Superior temporal gyrus (tissue), 1 donor: ENCODE measurements at regions not wholly inside any gene's neighbourhood (a gene's known extent, or its start where the extent isn't known, plus 50 kb on each side); places are given as distances from the start of the nearest gene placed in this dataset.
A peak's percentile ranks its signal among the peaks of the same experiment; 100 is the strongest.
"Not testable (repeated sequence)": the region's sequence is repeated elsewhere in the genome, so short reads cannot be mapped to it uniquely, and the experiment has no call there.

Experiments
- DNase-seq: peaks from one replicate; pipeline ENCODE4 v3.0.0-alpha.2; 2016; ENCODE audit errors: extremely low spot score

GRCh38 chr5:157949520-157949919 lies 90.6 kb upstream of the CLINT1 start:
- no peak for DNase-seq

DNA sequence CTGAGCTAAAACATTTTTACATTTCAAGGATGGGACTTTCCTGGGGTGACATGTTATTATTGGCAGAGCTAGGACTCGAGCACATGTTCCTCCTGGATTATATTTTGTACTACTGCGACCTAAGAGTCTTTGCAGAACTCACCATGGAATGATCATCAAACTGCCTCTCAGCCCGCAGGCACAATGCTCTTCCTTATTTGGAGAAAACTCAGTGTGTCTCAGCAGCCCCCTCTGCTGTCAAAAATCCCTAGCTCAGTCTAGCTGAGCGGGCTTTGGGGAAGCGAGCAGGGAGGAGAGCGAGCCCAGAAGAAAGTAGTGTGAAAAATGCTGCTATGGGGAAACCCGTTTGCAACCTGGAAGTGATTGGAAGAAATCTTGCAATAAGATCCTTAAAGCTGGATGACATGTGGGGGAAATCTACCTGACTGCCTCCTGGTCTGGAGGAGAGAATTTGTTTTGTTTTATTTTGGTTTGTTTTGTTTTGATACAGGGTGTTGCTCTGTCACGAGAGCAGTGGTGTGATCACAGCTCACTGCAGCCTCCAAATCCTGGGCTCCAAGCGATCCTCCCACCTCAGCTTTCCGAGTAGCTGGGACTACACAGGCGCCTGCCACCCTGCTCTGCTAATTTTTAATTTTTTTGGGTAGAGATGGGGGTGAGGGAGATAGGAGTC lies 89.9 kb upstream of the CLINT1 start:
- peak; percentile 96 for DNase-seq

DNA sequence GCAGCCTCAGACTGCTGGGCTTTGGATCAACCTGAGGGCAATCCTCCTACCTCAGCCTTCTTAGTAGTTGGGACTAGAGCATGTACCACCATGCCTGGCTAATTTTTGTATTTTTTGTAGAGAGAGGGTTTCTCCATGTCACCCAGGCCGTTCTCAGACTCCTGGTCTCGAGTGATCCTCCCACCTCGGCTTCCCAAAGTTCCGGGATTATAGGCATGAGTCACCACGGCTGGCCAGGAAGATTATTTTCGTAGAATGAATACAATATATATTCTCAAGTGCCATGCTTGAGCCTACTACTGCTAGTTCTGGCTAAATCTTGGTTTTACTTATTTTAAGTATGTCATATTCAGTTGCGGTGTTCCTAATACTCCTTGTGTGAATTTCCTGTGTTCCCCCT lies 88.2 kb upstream of the CLINT1 start:
- no peak for DNase-seq

DNA sequence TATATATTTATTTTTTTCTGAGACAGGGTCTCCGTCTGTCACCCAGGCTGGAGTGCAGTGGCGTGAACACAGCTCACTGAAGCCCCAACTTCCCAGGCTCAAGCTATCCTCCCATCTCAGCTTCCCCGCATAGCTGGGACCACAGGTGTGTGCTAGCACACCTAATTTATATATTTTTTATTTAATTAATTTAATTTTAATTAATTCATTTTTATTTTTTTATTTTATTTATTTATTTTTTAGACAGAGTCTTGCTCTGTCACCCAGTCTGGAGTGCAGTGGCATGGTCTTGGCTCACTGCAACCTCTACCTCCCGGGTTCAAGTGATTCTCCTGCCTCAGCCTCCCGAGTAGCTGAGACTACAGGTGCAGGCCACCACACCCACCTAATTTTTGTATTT lies 86.9 kb upstream of the CLINT1 start:
- not testable (repeated sequence) for DNase-seq

DNA sequence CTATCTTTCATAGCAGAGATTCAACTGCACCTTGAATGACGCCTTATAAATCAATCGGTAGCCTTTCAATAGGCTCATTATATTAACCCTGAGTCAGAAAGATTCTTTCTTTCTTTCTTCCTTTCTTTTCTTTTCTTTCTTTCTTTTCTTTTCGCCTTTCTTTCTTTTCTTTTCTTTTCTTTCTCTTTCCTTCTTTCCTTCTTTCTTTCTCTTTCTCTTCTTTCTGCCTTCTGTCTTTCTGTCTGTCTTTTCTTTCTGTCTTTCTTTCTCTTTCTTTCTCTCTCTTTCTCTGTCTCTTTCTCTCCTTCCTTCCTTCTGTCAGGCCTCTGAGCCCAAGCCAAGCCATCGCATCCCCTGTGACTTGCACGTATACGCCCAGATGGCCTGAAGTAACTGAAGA lies 86.0 kb upstream of the CLINT1 start:
- DNase-seq: no peak

- no peak for DNase-seq
These were observed 85.2 kb upstream of the CLINT1 start for GRCh38 chr5:157944077-157944633.

GRCh38 chr5:157942595-157942994 lies 83.7 kb upstream of the CLINT1 start:
- no peak for DNase-seq

DNA sequence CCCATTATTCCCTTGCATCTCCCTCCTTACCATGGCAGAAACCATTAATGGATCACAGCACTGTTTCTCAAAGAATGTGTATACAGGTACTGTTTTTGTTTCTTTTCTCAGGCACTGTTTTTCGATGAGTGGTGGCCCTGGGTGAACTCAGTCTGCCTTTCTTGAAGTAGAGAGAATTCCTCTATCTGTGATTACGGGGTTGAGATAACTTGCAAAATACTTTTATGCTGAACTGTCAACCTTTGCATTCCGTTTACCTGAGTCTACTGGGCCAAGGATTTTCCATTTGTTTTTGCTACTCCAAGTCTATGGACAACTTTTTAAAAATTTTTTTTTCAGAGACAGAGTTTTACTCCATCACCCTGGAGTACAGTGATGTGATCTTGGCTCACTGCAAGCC lies 82.7 kb upstream of the CLINT1 start:
- DNase-seq: no peak

GRCh38 chr5:157938101-157938500 lies 79.2 kb upstream of the CLINT1 start:
- not testable (repeated sequence) for DNase-seq

- not testable (repeated sequence) for DNase-seq
These were observed 78.0 kb upstream of the CLINT1 start for GRCh38 chr5:157936776-157937501.

GRCh38 chr5:157934600-157934999 lies 75.7 kb upstream of the CLINT1 start:
- no peak for DNase-seq

DNA sequence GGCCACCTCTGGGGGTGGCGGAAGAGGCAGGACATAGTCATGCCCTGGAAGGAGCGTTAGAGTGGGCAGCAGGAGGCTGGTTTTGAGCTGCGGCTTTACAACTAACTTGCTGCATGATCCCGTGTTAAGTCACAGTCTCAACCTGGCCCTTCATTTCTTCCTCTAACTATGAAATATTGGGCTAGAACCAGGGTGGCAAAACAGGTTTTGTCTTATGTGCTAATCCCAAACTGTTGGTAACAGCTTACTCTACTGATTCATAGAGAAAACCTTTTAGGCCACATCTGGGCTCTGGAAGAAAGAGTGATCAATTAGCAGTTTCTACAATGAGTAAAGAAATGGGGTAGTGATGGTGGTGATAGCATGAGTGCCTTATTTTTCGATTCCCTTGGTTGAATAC lies 74.1 kb upstream of the CLINT1 start:
- DNase-seq: no peak

DNA sequence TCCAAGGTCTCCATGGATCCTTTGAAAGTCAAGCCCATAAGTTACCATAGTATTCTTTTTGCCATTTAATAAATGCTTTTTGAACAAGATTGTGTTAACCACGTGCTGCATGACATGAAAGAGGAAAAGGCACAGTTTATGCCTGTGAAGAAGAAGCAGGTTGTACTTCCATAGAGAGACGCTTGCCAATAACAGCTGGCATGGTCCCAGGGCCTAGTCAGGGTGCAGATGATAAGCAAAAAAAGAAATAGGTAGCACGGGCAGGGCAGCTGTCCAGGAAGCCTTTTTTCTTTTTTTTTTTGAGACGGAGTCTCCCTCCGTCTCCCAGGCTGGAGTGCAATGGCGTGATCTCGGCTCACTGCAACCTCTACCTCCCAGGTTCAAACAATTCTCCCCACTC lies 71.8 kb upstream of the CLINT1 start:
- DNase-seq: no peak

DNA sequence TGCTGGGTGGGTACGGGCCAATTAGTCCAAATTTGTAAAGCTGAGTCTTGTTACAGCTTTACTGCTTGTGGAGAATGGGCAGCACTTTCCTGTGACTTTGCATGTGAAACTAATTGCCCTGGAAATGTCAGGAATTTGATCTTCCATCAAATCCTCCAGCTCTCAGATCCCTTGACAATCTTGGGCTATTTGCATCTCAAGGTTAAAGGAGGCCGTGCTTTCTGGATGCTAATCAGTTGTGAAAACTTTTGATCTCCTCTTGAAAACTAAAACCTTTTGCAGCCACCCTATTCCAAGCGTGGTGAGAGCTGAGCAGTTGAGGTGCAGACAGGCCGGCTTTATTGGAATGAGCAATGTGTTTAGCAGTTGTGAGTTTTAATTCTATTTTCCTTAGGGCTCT lies 68.0 kb upstream of the CLINT1 start:
- no peak for DNase-seq

DNA sequence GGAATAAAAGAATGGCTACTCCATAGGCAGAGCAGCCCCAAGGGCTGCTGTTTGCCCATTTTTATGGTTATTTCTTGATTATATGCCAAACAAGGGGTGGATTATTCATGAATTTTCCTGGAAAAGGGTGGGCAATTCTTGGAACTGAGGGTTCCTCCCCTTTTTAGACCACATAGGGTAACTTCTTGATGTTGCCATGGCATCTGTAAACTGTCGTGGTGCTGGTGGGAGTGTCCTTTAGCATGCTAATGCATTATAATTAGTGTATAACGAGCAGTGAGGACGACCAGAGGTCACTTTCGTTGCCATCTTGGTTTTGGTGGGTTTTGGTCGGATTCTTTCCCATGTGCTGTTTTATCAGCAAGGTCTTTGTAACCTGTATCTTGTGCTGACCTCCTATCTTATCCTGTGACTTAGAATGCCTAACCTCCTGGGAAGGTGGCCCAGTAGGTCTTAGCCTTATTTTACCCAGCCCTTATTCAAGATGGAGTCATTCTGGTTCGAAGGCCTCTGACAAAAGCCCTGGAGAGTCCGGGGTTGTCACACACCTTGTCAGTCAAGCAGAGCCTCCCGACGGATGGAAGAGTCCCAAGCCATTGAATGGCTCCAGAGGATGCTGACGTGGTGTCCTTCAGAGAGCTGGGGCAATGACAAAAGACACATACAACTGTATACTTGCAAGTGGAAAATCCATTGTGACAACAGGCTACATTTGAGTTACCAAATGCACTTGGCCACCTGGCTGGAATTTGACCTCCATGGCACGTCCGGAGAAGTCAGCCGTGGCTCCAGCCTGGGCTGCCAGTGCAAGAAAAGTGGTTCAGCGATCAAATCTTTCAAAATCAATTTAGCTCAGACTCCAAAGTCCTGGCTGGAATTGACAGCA lies 67.1 kb upstream of the CLINT1 start:
- no peak for DNase-seq

DNA sequence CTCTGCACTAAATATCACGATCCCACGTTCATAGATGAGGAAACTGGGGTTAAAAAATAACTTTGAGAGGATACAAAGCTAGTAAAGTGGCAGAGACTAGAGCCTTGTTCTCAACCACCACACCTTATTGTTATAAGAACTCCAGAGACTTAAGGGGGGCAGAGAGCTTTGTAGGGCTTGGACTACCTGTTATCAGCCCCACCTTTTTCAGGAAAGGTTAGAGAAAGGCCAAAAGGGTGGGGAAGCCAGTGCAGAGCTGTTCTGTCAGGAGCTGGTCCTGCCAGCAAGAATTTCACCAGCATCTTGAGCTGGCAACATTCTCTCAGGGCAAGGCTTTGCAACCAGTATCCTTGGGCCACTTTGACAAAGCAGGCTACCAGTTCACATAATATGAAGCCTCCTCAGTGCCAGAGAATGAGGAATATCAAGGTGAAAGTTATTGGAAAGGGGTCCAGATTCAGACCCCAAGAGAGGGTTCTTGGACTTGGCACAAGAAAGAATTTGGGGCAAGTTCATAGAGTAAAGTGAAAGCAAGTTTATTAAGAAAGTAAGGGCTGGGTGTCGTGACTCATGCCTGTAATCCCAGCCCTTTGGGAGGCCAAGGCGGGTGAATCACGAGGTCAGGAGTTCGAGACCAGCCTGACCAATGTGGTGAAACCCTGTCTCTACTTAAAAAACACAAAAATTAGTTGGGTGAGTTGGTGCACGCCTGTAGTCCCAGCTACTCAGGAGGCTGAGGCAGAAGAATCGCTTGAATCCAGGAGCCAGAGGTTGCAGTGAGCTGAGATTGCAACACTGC lies 66.2 kb upstream of the CLINT1 start:
- DNase-seq: no peak

DNA sequence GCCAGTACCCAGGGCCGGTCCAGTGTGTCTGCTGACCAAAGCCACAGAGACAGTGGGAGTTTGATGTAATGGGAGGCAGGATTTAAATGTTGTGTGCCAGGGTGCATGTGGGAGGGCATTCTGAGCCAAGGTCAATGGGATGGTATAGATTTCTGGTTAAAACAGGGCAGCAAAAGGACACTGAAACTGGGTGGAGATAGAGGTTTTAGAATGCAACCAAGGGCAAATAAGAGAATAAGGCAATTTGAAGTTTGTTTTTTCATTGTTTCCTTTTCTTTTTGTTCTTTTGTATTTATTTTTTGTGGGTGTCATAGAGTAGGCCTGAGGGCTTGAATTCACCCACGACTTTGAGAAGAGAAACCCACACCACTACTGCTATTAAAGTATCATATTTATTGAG lies 65.5 kb upstream of the CLINT1 start:
- no peak for DNase-seq

DNA sequence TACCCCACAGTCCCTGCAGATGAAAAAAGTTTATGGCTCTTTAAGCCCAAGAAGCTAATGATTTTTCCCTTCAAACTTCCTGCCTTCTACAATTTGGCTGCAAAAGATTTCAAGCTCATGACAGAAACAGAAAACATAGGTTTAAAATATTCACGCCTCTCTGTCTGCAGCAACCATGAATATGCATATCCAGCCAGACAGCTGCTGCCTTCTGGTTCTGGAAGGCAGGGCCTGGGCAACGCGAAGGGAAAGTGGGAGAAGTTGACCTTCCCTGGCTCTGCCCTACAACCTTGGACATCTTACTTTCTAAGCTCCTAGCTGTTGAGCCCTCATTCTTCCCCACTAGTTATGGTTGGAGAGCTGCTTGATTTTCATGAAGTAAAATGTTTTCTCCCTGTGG lies 64.8 kb upstream of the CLINT1 start:
- DNase-seq: no peak

GRCh38 chr5:157922026-157922425 lies 63.1 kb upstream of the CLINT1 start:
- no peak for DNase-seq

DNA sequence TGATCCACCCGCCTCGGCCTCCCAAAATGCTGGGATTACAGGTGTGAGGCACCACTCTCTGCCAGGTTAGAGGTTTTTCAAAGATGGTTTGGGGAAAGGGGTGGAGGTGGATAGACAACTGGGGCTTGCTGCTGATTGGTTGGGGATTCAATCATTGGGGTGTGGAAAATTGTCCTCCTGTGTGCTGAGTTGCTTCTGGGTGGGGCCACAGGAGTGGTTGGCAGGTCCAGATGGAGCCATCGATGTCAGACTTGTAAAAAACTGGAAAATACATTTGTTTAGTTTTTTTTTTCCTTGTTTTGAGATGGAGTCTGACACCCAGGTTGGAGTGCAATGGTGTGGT lies 61.9 kb upstream of the CLINT1 start:
- no peak for DNase-seq
